ENCODE measurements at regions not wholly inside any gene's neighbourhood (a gene's known extent, or its start where the extent isn't known, plus 50 kb on each side); places are given as distances from the start of the nearest gene placed in this dataset.

DNA sequence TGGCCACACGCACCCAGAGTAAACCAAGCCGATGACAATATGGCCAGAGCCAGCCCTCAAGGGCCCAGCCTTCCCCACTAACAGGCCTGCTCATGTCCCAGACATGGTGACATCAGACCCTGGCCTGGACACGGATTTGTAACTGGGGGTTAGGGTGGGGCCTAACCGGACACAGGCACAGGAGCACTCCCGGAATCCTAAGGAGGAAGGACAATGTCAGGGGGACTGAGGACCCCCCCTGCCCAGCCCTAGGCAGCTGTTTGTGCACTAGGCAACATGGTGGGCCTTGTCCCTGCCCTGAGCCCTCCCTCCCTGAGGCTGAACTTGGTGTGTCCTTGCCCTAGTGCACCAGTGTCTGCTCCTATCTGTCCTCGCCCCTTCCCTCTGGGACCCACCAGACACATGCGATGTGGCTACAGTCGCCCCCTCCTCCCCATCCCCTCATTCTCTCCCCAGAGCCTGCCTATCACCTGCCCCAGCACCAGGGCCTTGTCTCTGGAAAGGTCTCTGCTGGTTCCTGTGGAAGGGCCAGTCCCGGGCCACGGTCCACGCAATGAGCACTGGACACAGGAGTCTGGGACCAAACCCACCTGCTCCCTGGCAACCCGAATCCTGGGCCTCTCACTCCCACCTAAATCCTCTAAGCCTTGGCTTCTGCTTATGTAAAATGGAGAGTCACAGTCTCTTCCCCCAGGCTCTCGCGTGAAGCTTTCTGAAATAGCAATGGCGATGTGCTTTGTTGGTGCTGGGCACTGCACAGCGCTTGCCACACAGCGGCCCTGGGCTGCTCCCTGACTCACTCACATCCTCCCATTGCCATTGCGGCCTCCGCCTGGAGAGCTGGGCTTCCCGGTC lies 76.5 kb upstream of the RAB6C start:
- no peaks in the 10 kb centered on the region for H3K27me3 ChIP-seq (ENCODE audit: low read length)

DNA sequence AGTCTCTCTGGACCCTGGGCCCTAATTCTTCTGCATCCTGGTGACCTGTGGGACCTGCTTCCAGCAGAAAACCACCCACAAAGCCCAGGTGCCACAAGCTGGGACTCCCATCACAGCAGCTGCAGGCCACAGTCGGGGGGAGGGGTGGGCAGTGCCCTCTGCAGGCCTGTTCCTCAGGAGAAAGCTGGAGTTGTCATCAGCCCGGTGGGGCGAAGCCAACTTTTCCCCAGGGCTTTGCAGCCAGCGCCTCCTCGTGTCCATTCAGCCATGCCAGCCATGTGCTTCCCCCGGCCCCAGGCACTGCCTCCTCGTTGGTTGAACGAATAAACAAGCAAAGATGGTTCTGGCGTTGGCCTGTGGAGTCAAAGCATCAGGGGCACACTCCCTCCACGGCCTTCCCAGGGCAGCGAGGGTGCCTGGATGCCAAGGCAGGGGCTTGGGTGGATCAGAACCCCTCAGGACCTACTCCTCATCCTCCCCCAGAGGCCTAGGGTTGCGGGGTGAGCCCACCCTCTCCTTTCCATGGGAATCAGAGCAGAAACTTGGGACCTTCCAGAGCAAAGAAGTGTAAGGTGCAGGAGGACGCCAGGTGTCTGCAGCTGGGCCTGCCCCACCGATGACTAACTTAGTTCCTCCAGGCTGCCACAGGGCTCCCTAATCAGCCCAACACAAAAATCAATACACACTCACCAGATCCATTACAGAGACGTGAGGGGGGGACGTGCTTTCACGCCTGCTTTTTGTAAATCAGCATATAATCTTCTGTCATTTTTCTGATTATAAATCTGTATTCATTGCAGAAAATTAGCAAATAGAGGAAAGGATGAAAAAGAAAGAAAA lies 75.7 kb upstream of the RAB6C start:
- H4K20me1 ChIP-seq (ENCODE audit: low read depth, low read length), result no peaks in the 10 kb centered on the region
- no peak overlapping the region for H3K27ac ChIP-seq (ENCODE audit: low read depth, low read length)
- no peaks in the 10 kb centered on the region for H3K79me2 ChIP-seq (ENCODE audit: insufficient read depth, low read length)
- H2AFZ ChIP-seq (ENCODE audit: low read depth, low read length, severe bottlenecking), result no peak overlapping the region
- no peaks in the 10 kb centered on the region for H3K36me3 ChIP-seq (ENCODE audit: low read length)
- no peaks in the 10 kb centered on the region for H3F3A ChIP-seq (ENCODE audit: insufficient read depth)
- no peak overlapping the region for H3K4me2 ChIP-seq (ENCODE audit: low read depth, low read length, poor library complexity, severe bottlenecking)
- no peak overlapping the region for H3K4me3 ChIP-seq (ENCODE audit: insufficient read depth, low read length, poor library complexity, severe bottlenecking)
- no peaks in the 10 kb centered on the region for H3K9me2 ChIP-seq (replicated peaks; ENCODE audit: insufficient read depth, low read length)
- TF ChIP-seq, protein P1, sequence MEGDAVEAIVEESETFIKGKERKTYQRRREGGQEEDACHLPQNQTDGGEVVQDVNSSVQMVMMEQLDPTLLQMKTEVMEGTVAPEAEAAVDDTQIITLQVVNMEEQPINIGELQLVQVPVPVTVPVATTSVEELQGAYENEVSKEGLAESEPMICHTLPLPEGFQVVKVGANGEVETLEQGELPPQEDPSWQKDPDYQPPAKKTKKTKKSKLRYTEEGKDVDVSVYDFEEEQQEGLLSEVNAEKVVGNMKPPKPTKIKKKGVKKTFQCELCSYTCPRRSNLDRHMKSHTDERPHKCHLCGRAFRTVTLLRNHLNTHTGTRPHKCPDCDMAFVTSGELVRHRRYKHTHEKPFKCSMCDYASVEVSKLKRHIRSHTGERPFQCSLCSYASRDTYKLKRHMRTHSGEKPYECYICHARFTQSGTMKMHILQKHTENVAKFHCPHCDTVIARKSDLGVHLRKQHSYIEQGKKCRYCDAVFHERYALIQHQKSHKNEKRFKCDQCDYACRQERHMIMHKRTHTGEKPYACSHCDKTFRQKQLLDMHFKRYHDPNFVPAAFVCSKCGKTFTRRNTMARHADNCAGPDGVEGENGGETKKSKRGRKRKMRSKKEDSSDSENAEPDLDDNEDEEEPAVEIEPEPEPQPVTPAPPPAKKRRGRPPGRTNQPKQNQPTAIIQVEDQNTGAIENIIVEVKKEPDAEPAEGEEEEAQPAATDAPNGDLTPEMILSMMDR (IDR thresholded peaks at IDR 0.05; ENCODE audit: insufficient read depth, low read length, poor library complexity, severe bottlenecking), result no peak
- TF ChIP-seq EZH2phosphoT487 (conservative IDR thresholded peaks at IDR 0.05; ENCODE audit: low read length), result no peak
- no peaks in the 10 kb centered on the region for H3K27me3 ChIP-seq (ENCODE audit: low read length)
- no peak overlapping the region for H3K9ac ChIP-seq (ENCODE audit: low read length)
- no peaks in the 10 kb centered on the region for H3K9me3 ChIP-seq (ENCODE audit: insufficient read depth, low read length)

More for the DNA sequence above, 76.5 kb upstream of the RAB6C start:
- no peaks in the 10 kb centered on the region for H3K79me2 ChIP-seq (ENCODE audit: insufficient read depth, low read length)
- no peak overlapping the region for H3K27ac ChIP-seq (ENCODE audit: low read depth, low read length)
- no peaks in the 10 kb centered on the region for H3K36me3 ChIP-seq (ENCODE audit: low read length)
- H3K9ac ChIP-seq (ENCODE audit: low read length), result no peak overlapping the region
- no peaks in the 10 kb centered on the region for H3K9me3 ChIP-seq (ENCODE audit: insufficient read depth, low read length)
- H3F3A ChIP-seq (ENCODE audit: insufficient read depth), result no peaks in the 10 kb centered on the region
- no peak overlapping the region for H3K4me3 ChIP-seq (ENCODE audit: insufficient read depth, low read length, poor library complexity, severe bottlenecking)
- no peak for TF ChIP-seq EZH2phosphoT487 (conservative IDR thresholded peaks at IDR 0.05; ENCODE audit: low read length)
- TF ChIP-seq, protein P1 (IDR thresholded peaks at IDR 0.05; ENCODE audit: insufficient read depth, low read length, poor library complexity, severe bottlenecking), result no peak
- no peak overlapping the region for H3K4me2 ChIP-seq (ENCODE audit: low read depth, low read length, poor library complexity, severe bottlenecking)
- H2AFZ ChIP-seq (ENCODE audit: low read depth, low read length, severe bottlenecking), result no peak overlapping the region
- H4K20me1 ChIP-seq (ENCODE audit: low read depth, low read length), result no peaks in the 10 kb centered on the region
- H3K9me2 ChIP-seq (replicated peaks; ENCODE audit: insufficient read depth, low read length), result no peaks in the 10 kb centered on the region

DNA sequence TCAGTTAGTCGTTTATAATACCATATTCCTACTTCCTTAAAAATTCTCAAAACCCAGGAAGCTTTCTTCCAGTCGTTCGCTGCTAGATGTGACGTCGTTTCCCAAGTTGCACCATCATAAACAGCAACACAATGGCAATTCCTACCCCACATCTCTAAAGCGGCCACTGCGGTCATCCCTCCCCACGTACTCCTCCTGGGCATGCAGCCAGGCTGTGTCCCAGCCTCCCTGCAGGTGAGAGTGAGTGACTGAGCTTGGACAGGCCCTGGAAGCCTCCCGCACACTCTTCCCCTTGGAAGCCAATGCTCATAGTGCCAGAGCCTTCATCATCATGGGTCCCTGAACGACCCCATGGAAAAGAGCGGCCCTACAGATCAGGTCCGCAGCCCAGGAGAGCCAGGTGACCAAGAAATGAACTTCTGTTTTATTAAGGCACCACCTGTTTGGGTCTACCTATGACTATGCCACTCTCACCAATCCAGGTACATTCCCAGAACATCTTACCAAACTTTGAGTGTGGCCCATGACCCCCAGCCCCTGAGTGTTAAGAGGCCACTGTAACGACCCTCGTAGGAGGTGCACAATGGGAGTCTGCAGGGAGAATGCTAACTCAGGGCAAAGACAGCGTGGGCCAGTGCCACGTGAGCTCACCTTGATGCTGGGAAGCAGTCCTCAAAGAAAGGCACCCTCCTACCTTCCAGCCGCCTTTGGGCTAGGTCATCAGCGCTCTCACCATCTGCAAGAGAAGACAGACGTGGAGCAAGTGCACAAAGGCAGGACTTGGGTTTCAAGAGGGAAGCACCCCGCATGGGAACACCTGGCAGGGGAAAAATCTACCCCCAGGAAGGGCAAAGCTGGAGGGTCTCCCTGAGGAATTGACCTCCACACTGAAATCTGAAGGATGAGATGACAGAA lies 74.7 kb upstream of the RAB6C start:
- H3K79me2 ChIP-seq (ENCODE audit: insufficient read depth, low read length), result no peaks in the 10 kb centered on the region
- H3K9ac ChIP-seq (ENCODE audit: low read length), result no peak overlapping the region
- no peak overlapping the region for H2AFZ ChIP-seq (ENCODE audit: low read depth, low read length, severe bottlenecking)
- TF ChIP-seq, protein P1 (IDR thresholded peaks at IDR 0.05; ENCODE audit: insufficient read depth, low read length, poor library complexity, severe bottlenecking), result no peak
- no peak for TF ChIP-seq EZH2phosphoT487 (conservative IDR thresholded peaks at IDR 0.05; ENCODE audit: low read length)
- H3K4me2 ChIP-seq (ENCODE audit: low read depth, low read length, poor library complexity, severe bottlenecking), result no peak overlapping the region
- no peaks in the 10 kb centered on the region for H4K20me1 ChIP-seq (ENCODE audit: low read depth, low read length)
- no peak overlapping the region for H3K4me3 ChIP-seq (ENCODE audit: insufficient read depth, low read length, poor library complexity, severe bottlenecking)
- H3F3A ChIP-seq (ENCODE audit: insufficient read depth), result no peaks in the 10 kb centered on the region
- no peaks in the 10 kb centered on the region for H3K9me2 ChIP-seq (replicated peaks; ENCODE audit: insufficient read depth, low read length)
- no peaks in the 10 kb centered on the region for H3K27me3 ChIP-seq (ENCODE audit: low read length)
- H3K9me3 ChIP-seq (ENCODE audit: insufficient read depth, low read length), result no peaks in the 10 kb centered on the region
- H3K27ac ChIP-seq (ENCODE audit: low read depth, low read length), result no peak overlapping the region
- no peaks in the 10 kb centered on the region for H3K36me3 ChIP-seq (ENCODE audit: low read length)
